ENCODE measurements at regions not wholly inside any gene's neighbourhood (a gene's known extent, or its start where the extent isn't known, plus 50 kb on each side); places are given as distances from the start of the nearest gene placed in this dataset.

DNA sequence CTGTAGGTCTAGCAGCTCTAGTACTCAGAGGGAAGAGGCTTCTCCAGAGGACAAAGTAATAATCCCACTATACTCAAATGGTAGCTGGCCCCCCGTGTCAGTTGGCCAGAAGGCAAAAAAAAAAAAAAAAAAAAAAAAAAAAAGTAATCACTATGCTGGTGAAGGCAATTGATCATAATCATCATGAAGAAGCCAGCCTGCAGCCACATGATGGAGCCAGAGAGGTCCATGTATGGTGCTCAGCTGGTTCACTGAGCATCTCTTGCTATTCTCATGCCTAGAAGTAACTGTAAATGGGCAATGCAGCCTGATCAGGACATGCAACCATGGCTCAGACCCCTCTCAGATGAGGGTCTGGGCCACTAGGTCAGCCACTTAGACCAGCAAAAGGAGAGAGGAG lies 378.8 kb downstream of the MED13L start:
- TF ChIP-seq EZH2 (IDR thresholded peaks at IDR 0.05; ENCODE audit: borderline replicate concordance, low read length) (no peak), CTCF (IDR thresholded peaks at IDR 0.05; ENCODE audit: low read length) (no peak; the same call in 1 of the 2 replicates)
- no peak overlapping the region for H3K27ac ChIP-seq (ENCODE audit: low read depth, low read length, poor library complexity, severe bottlenecking)
- no peaks in the 10 kb centered on the region for H3K9me2 ChIP-seq (ENCODE audit: low read depth, low read length)
- H4K20me1 ChIP-seq (ENCODE audit: insufficient read depth, low read length) = no peaks in the 10 kb centered on the region
- H3K9ac ChIP-seq (ENCODE audit: low read length) = no peak overlapping the region
- no peaks in the 10 kb centered on the region for H3K4me1 ChIP-seq (ENCODE audit: insufficient read depth, low read length, severe bottlenecking)
- H3K4me3 ChIP-seq (ENCODE audit: low read depth, low read length, poor library complexity, severe bottlenecking) = no peak overlapping the region
- no peak overlapping the region for H2AFZ ChIP-seq (ENCODE audit: low read length)
- H3K9me3 ChIP-seq (ENCODE audit: low read length) = no peaks in the 10 kb centered on the region
- no peak overlapping the region for H3K4me2 ChIP-seq (ENCODE audit: low read length)
- no peaks in the 10 kb centered on the region for H3K27me3 ChIP-seq (ENCODE audit: insufficient read depth, low read length)
- no peaks in the 10 kb centered on the region for H3K79me2 ChIP-seq (ENCODE audit: insufficient read depth, low read length)
- H3F3A ChIP-seq (ENCODE audit: insufficient read depth, low read length) = no peaks in the 10 kb centered on the region
- no peaks in the 10 kb centered on the region for H3K36me3 ChIP-seq (ENCODE audit: insufficient read depth, low read length)

DNA sequence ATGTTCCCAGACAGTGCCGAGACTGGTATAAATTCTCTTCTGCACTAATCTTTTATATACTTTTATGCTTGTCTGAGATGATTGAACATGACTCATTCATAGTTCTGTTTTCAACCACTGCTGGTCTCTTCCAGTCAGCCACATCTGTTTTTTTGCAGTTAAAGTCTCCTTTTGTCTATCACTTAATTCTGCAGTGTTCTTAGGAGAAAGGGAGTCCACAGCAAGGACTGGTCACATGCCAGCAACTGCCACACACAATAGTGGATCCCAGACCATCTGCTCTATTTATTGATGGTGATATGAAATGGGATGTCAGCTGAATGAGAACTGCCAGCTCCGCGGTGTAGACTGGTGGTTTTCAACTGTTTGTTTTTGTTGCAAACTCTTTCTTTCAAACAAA lies 379.8 kb downstream of the MED13L start:
- Histone ChIP-seq H2AFZ (ENCODE audit: low read length) (no peak overlapping the region), H3K4me1 (ENCODE audit: insufficient read depth, low read length, severe bottlenecking) (no peaks in the 10 kb centered on the region), H4K20me1 (ENCODE audit: insufficient read depth, low read length) (no peaks in the 10 kb centered on the region), H3K27me3 (ENCODE audit: insufficient read depth, low read length) (no peaks in the 10 kb centered on the region), H3K9me2 (ENCODE audit: low read depth, low read length) (no peaks in the 10 kb centered on the region), H3K27ac (ENCODE audit: low read depth, low read length, poor library complexity, severe bottlenecking) (no peak overlapping the region), H3K4me2 (ENCODE audit: low read length) (no peak overlapping the region), H3K4me3 (ENCODE audit: low read depth, low read length, poor library complexity, severe bottlenecking) (no peak overlapping the region), H3K9me3 (ENCODE audit: low read length) (no peaks in the 10 kb centered on the region), H3F3A (ENCODE audit: insufficient read depth, low read length) (no peaks in the 10 kb centered on the region), H3K79me2 (ENCODE audit: insufficient read depth, low read length) (no peaks in the 10 kb centered on the region), H3K36me3 (ENCODE audit: insufficient read depth, low read length) (no peaks in the 10 kb centered on the region), H3K9ac (ENCODE audit: low read length) (no peak overlapping the region)
- TF ChIP-seq EZH2 (IDR thresholded peaks at IDR 0.05; ENCODE audit: borderline replicate concordance, low read length) (no peak), CTCF (IDR thresholded peaks at IDR 0.05; ENCODE audit: low read length) (no peak)

GRCh38 chr12:115895247-115895646 lies 382.2 kb downstream of the MED13L start:
- Histone ChIP-seq H3K9me2 (ENCODE audit: low read depth, low read length) (no peaks in the 10 kb centered on the region), H4K20me1 (ENCODE audit: insufficient read depth, low read length) (no peaks in the 10 kb centered on the region), H3K9ac (ENCODE audit: low read length) (no peak overlapping the region), H3K4me2 (ENCODE audit: low read length) (no peak overlapping the region), H2AFZ (ENCODE audit: low read length) (no peak overlapping the region), H3K27me3 (ENCODE audit: insufficient read depth, low read length) (no peaks in the 10 kb centered on the region), H3K4me1 (ENCODE audit: insufficient read depth, low read length, severe bottlenecking) (no peaks in the 10 kb centered on the region), H3K27ac (ENCODE audit: low read depth, low read length, poor library complexity, severe bottlenecking) (no peak overlapping the region), H3K79me2 (ENCODE audit: insufficient read depth, low read length) (no peaks in the 10 kb centered on the region), H3F3A (ENCODE audit: insufficient read depth, low read length) (no peaks in the 10 kb centered on the region), H3K9me3 (ENCODE audit: low read length) (no peaks in the 10 kb centered on the region), H3K36me3 (ENCODE audit: insufficient read depth, low read length) (no peaks in the 10 kb centered on the region), H3K4me3 (ENCODE audit: low read depth, low read length, poor library complexity, severe bottlenecking) (no peak overlapping the region)
- peak; percentile 43 for TF ChIP-seq CTCF (IDR thresholded peaks at IDR 0.05; ENCODE audit: low read length)
- TF ChIP-seq EZH2 (IDR thresholded peaks at IDR 0.05; ENCODE audit: borderline replicate concordance, low read length) = no peak

All from OCI-LY1 (cell line).